GM12873 (cell line): ENCODE measurements at regions not wholly inside any gene's neighbourhood (a gene's known extent, or its start where the extent isn't known, plus 50 kb on each side); places are given as distances from the start of the nearest gene placed in this dataset.

Experiments
- CTCF ChIP-seq: IDR thresholded peaks from 2 replicates; pipeline ENCODE4 v1.5.1; 2012; ENCODE audit warnings: low read depth, mild to moderate bottlenecking, moderate library complexity, low read length, control low read depth; ENCODE audit not compliant: insufficient read depth; ENCODE audit errors: missing control alignments

GRCh38 chr2:75925331-75926024 lies 214.8 kb upstream of the GCFC2 start:
- TF ChIP-seq CTCF = no peak

GRCh38 chr2:75922191-75922590 lies 211.5 kb upstream of the GCFC2 start:
- TF ChIP-seq CTCF = no peak

GRCh38 chr2:75920859-75921551 lies 210.3 kb upstream of the GCFC2 start:
- TF ChIP-seq CTCF = no peak

- TF ChIP-seq CTCF = no peak
Measured at GRCh38 chr2:75915851-75916634, 205.3 kb upstream of the GCFC2 start.

- peak; percentile 86 for TF ChIP-seq CTCF
Measured at GRCh38 chr2:75896779-75897366, 186.2 kb upstream of the GCFC2 start.

GRCh38 chr2:75894170-75894569 lies 183.5 kb upstream of the GCFC2 start:
- no peak for TF ChIP-seq CTCF

GRCh38 chr2:75892490-75892889 lies 181.8 kb upstream of the GCFC2 start:
- TF ChIP-seq CTCF = no peak
